Glutamatergic neuron (in vitro differentiated cells): ENCODE measurements at regions not wholly inside any gene's neighbourhood (a gene's known extent, or its start where the extent isn't known, plus 50 kb on each side); places are given as distances from the start of the nearest gene placed in this dataset.

ENCODE experiments used
- DNase-seq: peaks from one replicate; pipeline ENCODE4 v3.0.0; 2022
- H3K27ac Mint-ChIP-seq: one replicate; pipeline ENCODE4 v1.8.0; 2020; ENCODE audit warnings: mild to moderate bottlenecking, mixed read lengths, inconsistent platforms; ENCODE audit not compliant: unreplicated experiment
- H3K27me3 Mint-ChIP-seq: one replicate; pipeline ENCODE4 v1.8.0; 2020; ENCODE audit warnings: mild to moderate bottlenecking, moderate library complexity, mixed read lengths, inconsistent platforms; ENCODE audit not compliant: unreplicated experiment
- H3K36me3 Mint-ChIP-seq: one replicate; pipeline ENCODE4 v1.8.0; 2020; ENCODE audit warnings: mild to moderate bottlenecking, mixed read lengths, inconsistent platforms; ENCODE audit not compliant: unreplicated experiment
- H3K4me1 Mint-ChIP-seq: one replicate; pipeline ENCODE4 v1.8.0; 2020; ENCODE audit warnings: mild to moderate bottlenecking, low read depth, mixed read lengths, inconsistent platforms; ENCODE audit not compliant: unreplicated experiment
- H3K4me3 Mint-ChIP-seq: one replicate; pipeline ENCODE4 v1.8.0; 2020; ENCODE audit warnings: mild to moderate bottlenecking, mixed read lengths, inconsistent platforms; ENCODE audit not compliant: unreplicated experiment
- H3K9me3 Mint-ChIP-seq: one replicate; pipeline ENCODE4 v1.8.0; 2020; ENCODE audit warnings: mild to moderate bottlenecking, moderate library complexity, mixed read lengths, inconsistent platforms; ENCODE audit not compliant: unreplicated experiment
- CTCF ChIP-seq: fragments of 200-600 bp; sonication (generic); IDR thresholded peaks from one replicate; pipeline ENCODE4 v1.5.0; 2021; ENCODE audit not compliant: partially characterized antibody, unreplicated experiment

- H3K27me3 Mint-ChIP-seq = no peaks in the 10 kb centered on the region
- no peak for DNase-seq
- H3K9me3 Mint-ChIP-seq = no peaks in the 10 kb centered on the region
- no peak overlapping the region for H3K4me3 Mint-ChIP-seq
- H3K4me1 Mint-ChIP-seq = no peaks in the 10 kb centered on the region
- no peak overlapping the region for H3K27ac Mint-ChIP-seq
- no peak for TF ChIP-seq CTCF
- H3K36me3 Mint-ChIP-seq = no peaks in the 10 kb centered on the region
Observed at GRCh38 chr2:199707593-199708185, 143.3 kb downstream of the FTCDNL1 start.

GRCh38 chr2:199705538-199705937 is 145.5 kb downstream of the FTCDNL1 start:
- H3K4me3 Mint-ChIP-seq = no peak overlapping the region
- H3K27me3 Mint-ChIP-seq = no peaks in the 10 kb centered on the region
- TF ChIP-seq CTCF = no peak
- no peaks in the 10 kb centered on the region for H3K9me3 Mint-ChIP-seq
- H3K4me1 Mint-ChIP-seq = no peaks in the 10 kb centered on the region
- no peaks in the 10 kb centered on the region for H3K36me3 Mint-ChIP-seq
- DNase-seq = no peak
- H3K27ac Mint-ChIP-seq = no peak overlapping the region

GRCh38 chr2:199704358-199705238 is 146.4 kb downstream of the FTCDNL1 start:
- peak; percentile 14 for DNase-seq
- Mint-ChIP-seq H3K4me3 (no peak overlapping the region), H3K9me3 (no peaks in the 10 kb centered on the region), H3K4me1 (no peaks in the 10 kb centered on the region), H3K27me3 (no peaks in the 10 kb centered on the region), H3K36me3 (no peaks in the 10 kb centered on the region), H3K27ac (no peak overlapping the region)
- TF ChIP-seq CTCF = peak; percentile 33

- Mint-ChIP-seq H3K9me3 (no peaks in the 10 kb centered on the region), H3K4me3 (no peak overlapping the region), H3K36me3 (no peaks in the 10 kb centered on the region), H3K27me3 (no peaks in the 10 kb centered on the region), H3K27ac (no peak overlapping the region), H3K4me1 (no peaks in the 10 kb centered on the region)
- no peak for DNase-seq
- no peak for TF ChIP-seq CTCF
Observed at GRCh38 chr2:199703199-199703598, 147.8 kb downstream of the FTCDNL1 start.

- no peaks in the 10 kb centered on the region for H3K4me1 Mint-ChIP-seq
- H3K9me3 Mint-ChIP-seq = no peaks in the 10 kb centered on the region
- no peak overlapping the region for H3K4me3 Mint-ChIP-seq
- H3K36me3 Mint-ChIP-seq = no peaks in the 10 kb centered on the region
- no peaks in the 10 kb centered on the region for H3K27me3 Mint-ChIP-seq
- TF ChIP-seq CTCF = no peak
- no peak for DNase-seq
- no peak overlapping the region for H3K27ac Mint-ChIP-seq
Observed at GRCh38 chr2:199697469-199697868, 153.5 kb downstream of the FTCDNL1 start.
